MM.1S (cell line): ENCODE measurements at regions not wholly inside any gene's neighbourhood (a gene's known extent, or its start where the extent isn't known, plus 50 kb on each side); places are given as distances from the start of the nearest gene placed in this dataset.

ENCODE experiments used
- DNase-seq: peaks from one replicate; pipeline ENCODE4 v3.0.0-alpha.2; 2015
- H2AFZ ChIP-seq: fragments of 300-600 bp; sonication (generic); 2 replicates; pipeline ENCODE4 v1.6.0; 2016; ENCODE audit warnings: antibody characterized with exemption, low read length
- H3F3A ChIP-seq: fragments of 300-600 bp; sonication (generic); 2 replicates; pipeline ENCODE4 v1.6.1; 2016; ENCODE audit warnings: mild to moderate bottlenecking, antibody characterized with exemption, low read length, moderate library complexity, mixed read lengths; ENCODE audit not compliant: insufficient read depth
- H3K27ac ChIP-seq: fragments of 300-600 bp; sonication (generic); 2 replicates; pipeline ENCODE4 v1.5.1; 2016; ENCODE audit warnings: mild to moderate bottlenecking, low read length
- H3K27me3 ChIP-seq: fragments of 300-600 bp; sonication (generic); replicated peaks from 2 replicates; pipeline ENCODE4 v1.6.0; 2016; ENCODE audit warnings: low read length; ENCODE audit not compliant: insufficient read depth
- H3K36me3 ChIP-seq: fragments of 300-600 bp; sonication (generic); replicated peaks from 2 replicates; pipeline ENCODE4 v1.6.1; 2016; ENCODE audit warnings: mild to moderate bottlenecking, low read length, mixed read lengths; ENCODE audit not compliant: insufficient read depth
- H3K4me1 ChIP-seq: fragments of 300-600 bp; sonication (generic); 2 replicates; pipeline ENCODE4 v1.6.1; 2016; ENCODE audit warnings: low read length, mixed read lengths
- H3K4me2 ChIP-seq: fragments of 300-600 bp; sonication (generic); 2 replicates; pipeline ENCODE4 v1.6.0; 2016; ENCODE audit warnings: low read depth, low read length
- H3K4me3 ChIP-seq: fragments of 300-600 bp; sonication (generic); 2 replicates; pipeline ENCODE4 v1.5.1; 2016; ENCODE audit warnings: low read length, mixed read lengths
- H3K79me2 ChIP-seq: fragments of 300-600 bp; sonication (generic); 2 replicates; pipeline ENCODE4 v1.6.1; 2016; ENCODE audit warnings: mixed run types, low read length, mixed read lengths
- H3K9ac ChIP-seq: fragments of 300-600 bp; sonication (generic); 2 replicates; pipeline ENCODE4 v1.6.1; 2016; ENCODE audit warnings: low read length, mixed read lengths
- H3K9me2 ChIP-seq: fragments of 300-600 bp; sonication (generic); replicated peaks from 2 replicates; pipeline ENCODE4 v1.6.1; 2016; ENCODE audit warnings: mild to moderate bottlenecking, low read length, mixed read lengths; ENCODE audit not compliant: insufficient read depth
- H3K9me3 ChIP-seq: fragments of 300-600 bp; sonication (generic); replicated peaks from 2 replicates; pipeline ENCODE4 v1.6.1; 2016; ENCODE audit warnings: mild to moderate bottlenecking, low read length, mixed read lengths; ENCODE audit not compliant: insufficient read depth
- H4K20me1 ChIP-seq: fragments of 300-600 bp; sonication (generic); 2 replicates; pipeline ENCODE4 v1.6.1; 2016; ENCODE audit warnings: mild to moderate bottlenecking, low read length, moderate library complexity, mixed read lengths; ENCODE audit not compliant: insufficient read depth
- CTCF ChIP-seq: fragments of 300-600 bp; sonication (generic); IDR thresholded peaks from 2 replicates; pipeline ENCODE4 v1.5.1; 2016; ENCODE audit warnings: antibody characterized with exemption, low read length, mixed read lengths
- EZH2 ChIP-seq: fragments of 300-600 bp; sonication (generic); optimal IDR thresholded peaks from 2 replicates; pipeline ENCODE3; 2017; ENCODE audit warnings: low read depth, mild to moderate bottlenecking, antibody characterized with exemption, low read length, mixed read lengths
- EZH2phosphoT487 ChIP-seq: fragments of 300-600 bp; sonication (generic); IDR thresholded peaks from 2 replicates; pipeline ENCODE4 v1.6.1; 2018; ENCODE audit warnings: antibody characterized with exemption, low read length

- TF ChIP-seq EZH2 (no peak), CTCF (no peak), EZH2phosphoT487 (no peak)
- no peaks in the 10 kb centered on the region for H3K9me2 ChIP-seq
Measured at GRCh38 chr2:144715992-144716391, 196.1 kb upstream of the ZEB2 start.

GRCh38 chr2:144713410-144713809, 193.5 kb upstream of the ZEB2 start:
- DNase-seq, result no peak
- no peaks in the 10 kb centered on the region for H3K36me3 ChIP-seq
- no peak overlapping the region for H3K27ac ChIP-seq
- H3K4me2 ChIP-seq, result no peak overlapping the region
- H3K9ac ChIP-seq, result no peak overlapping the region
- no peaks in the 10 kb centered on the region for H3K4me1 ChIP-seq
- H3F3A ChIP-seq, result no peaks in the 10 kb centered on the region
- no peak overlapping the region for H2AFZ ChIP-seq
- no peaks in the 10 kb centered on the region; the same call in 1 of the 2 replicates for H3K9me3 ChIP-seq
- TF ChIP-seq EZH2 (no peak), CTCF (no peak), EZH2phosphoT487 (no peak)
- H3K79me2 ChIP-seq, result no peaks in the 10 kb centered on the region
- no peaks in the 10 kb centered on the region for H3K27me3 ChIP-seq
- H3K4me3 ChIP-seq, result no peak overlapping the region
- no peaks in the 10 kb centered on the region for H4K20me1 ChIP-seq
- H3K9me2 ChIP-seq, result no peaks in the 10 kb centered on the region

More at GRCh38 chr2:144715992-144716391, 196.1 kb upstream of the ZEB2 start:
- Histone ChIP-seq H3K9me3 (no peaks in the 10 kb centered on the region), H3K4me2 (no peak overlapping the region), H3K27ac (no peak overlapping the region), H3K9ac (no peak overlapping the region), H3F3A (no peaks in the 10 kb centered on the region), H3K36me3 (no peaks in the 10 kb centered on the region), H4K20me1 (no peaks in the 10 kb centered on the region), H3K27me3 (no peaks in the 10 kb centered on the region), H3K4me3 (no peak overlapping the region), H2AFZ (no peak overlapping the region), H3K79me2 (no peaks in the 10 kb centered on the region), H3K4me1 (no peaks in the 10 kb centered on the region)
- no peak for DNase-seq

- H3F3A ChIP-seq, result no peaks in the 10 kb centered on the region
- no peaks in the 10 kb centered on the region for H3K9me2 ChIP-seq
- H2AFZ ChIP-seq, result no peak overlapping the region
- TF ChIP-seq EZH2, result no peak
- TF ChIP-seq EZH2phosphoT487, result no peak
- TF ChIP-seq CTCF, result no peak
- H3K4me2 ChIP-seq, result no peak overlapping the region
- no peaks in the 10 kb centered on the region for H3K36me3 ChIP-seq
- no peak overlapping the region for H3K4me3 ChIP-seq
- no peaks in the 10 kb centered on the region for H4K20me1 ChIP-seq
- no peaks in the 10 kb centered on the region; the same call in 1 of the 2 replicates for H3K9me3 ChIP-seq
- DNase-seq, result no peak
- H3K9ac ChIP-seq, result no peak overlapping the region
- H3K27ac ChIP-seq, result no peak overlapping the region
- no peaks in the 10 kb centered on the region for H3K79me2 ChIP-seq
- no peaks in the 10 kb centered on the region for H3K4me1 ChIP-seq
- H3K27me3 ChIP-seq, result no peaks in the 10 kb centered on the region
Measured at GRCh38 chr2:144712550-144712940, 192.6 kb upstream of the ZEB2 start.
